GM12878 (cell line): ENCODE measurements at regions not wholly inside any gene's neighbourhood (a gene's known extent, or its start where the extent isn't known, plus 50 kb on each side); places are given as distances from the start of the nearest gene placed in this dataset.

Experiments used
- ATAC-seq: fragments of 200-7000 bp; cut with Tn5 transposase; 3 replicates; pipeline ENCODE4 v1.9.1; 2020; ENCODE audit warnings: mild to moderate bottlenecking, moderate library complexity
- BruUV-seq: library from RNA; stranded (reverse); fragments of 400-500 nt; replicated peaks from 2 replicates; lab custom pipeline; 2021; lab: Mats Ljungman, UMichigan
- CTCF ChIA-PET: fragments of 300-600 bp; sonication (Branson Sonifier 250); formaldehyde crosslinking; extraction: SDS; loops from one replicate; lab custom pipeline; 2021; ENCODE audit warnings: inconsistent platforms; lab: Yijun Ruan, JAX
- POLR2A ChIA-PET: fragments of 350-600 bp; formaldehyde crosslinking; extraction: SDS; loops from one replicate; lab custom pipeline; 2021; ENCODE audit warnings: inconsistent platforms; lab: Charles Lee
- RAD21 ChIA-PET: fragments of 300-600 bp; sonication (Branson Sonifier 250); formaldehyde crosslinking; loops from one replicate; lab custom pipeline; 2023; ENCODE audit warnings: antibody characterized with exemption; ENCODE audit not compliant: unreplicated experiment; lab: Charles Lee
- SMC1A ChIA-PET: fragments of 300-600 bp; sonication (Branson Sonifier 250); formaldehyde crosslinking; loops from one replicate; lab custom pipeline; 2023; ENCODE audit not compliant: unreplicated experiment, uncharacterized antibody; lab: Charles Lee
- DNase-seq: peaks from one replicate; pipeline ENCODE4 v3.0.0-alpha.2; 2011; ENCODE audit warnings: low read depth, low spot score
- FAIRE-seq: peaks from 3 replicates; lab custom pipeline; 2011; peaks lifted over from hg19 to GRCh38; lab: Jason Lieb, UNC
- H2AFZ ChIP-seq: 2 replicates; pipeline ENCODE4 v1.6.0; 2011; ENCODE audit warnings: low read depth, low read length, control low read depth; ENCODE audit not compliant: control insufficient read depth
- H3K27ac ChIP-seq: 2 replicates; pipeline ENCODE4 v1.5.1; 2011; ENCODE audit warnings: control low read depth; ENCODE audit not compliant: control insufficient read depth, insufficient read depth
- H3K27me3 ChIP-seq, 2 experiments: replicated peaks in 1 of 2; 2 replicates each; pipeline versions ENCODE4 v1.6.0 to v1.6.1; 2011; ENCODE audit warnings: low read length in 1 of 2; ENCODE audit not compliant: control insufficient read depth in 2 of 2, insufficient read depth in 2 of 2
- H3K36me3 ChIP-seq, 2 experiments: 2 replicates each; pipeline ENCODE4 v1.5.1; 2011; ENCODE audit warnings: low read length in 1 of 2; ENCODE audit not compliant: control insufficient read depth in 2 of 2, insufficient read depth in 2 of 2
- H3K4me1 ChIP-seq: 2 replicates; pipeline ENCODE4 v1.6.1; 2011; ENCODE audit warnings: mild to moderate bottlenecking, low read length, moderate library complexity, mixed read lengths; ENCODE audit not compliant: control insufficient read depth, insufficient read depth
- H3K4me2 ChIP-seq: 2 replicates; pipeline ENCODE4 v1.6.0; 2011; ENCODE audit warnings: control low read depth; ENCODE audit not compliant: control insufficient read depth, insufficient read depth
- H3K4me3 ChIP-seq: fragments of 200-600 bp; sonication (generic); 2 replicates; pipeline ENCODE4 v1.5.1; 2016
- H3K79me2 ChIP-seq: 2 replicates; pipeline ENCODE4 v1.6.0; 2011; ENCODE audit warnings: low read length; ENCODE audit not compliant: control insufficient read depth, insufficient read depth
- H3K9ac ChIP-seq: 2 replicates; pipeline ENCODE4 v1.8.0; 2011; ENCODE audit warnings: low read length, control low read depth, mixed read lengths; ENCODE audit not compliant: control insufficient read depth, insufficient read depth
- H3K9me3 ChIP-seq: replicated peaks from 3 replicates; pipeline ENCODE4 v1.5.1; 2011; ENCODE audit warnings: mild to moderate bottlenecking, low read length; ENCODE audit not compliant: control insufficient read depth, insufficient read depth
- H4K20me1 ChIP-seq: 2 replicates; pipeline ENCODE4 v1.6.0; 2011; ENCODE audit not compliant: control insufficient read depth, insufficient read depth
- FOS ChIP-seq: IDR thresholded peaks from 3 replicates; pipeline ENCODE4 v1.6.1; 2011; ENCODE audit warnings: borderline replicate concordance; ENCODE audit not compliant: insufficient read length; ENCODE audit errors: extremely low read depth
- FOXM1 ChIP-seq: IDR thresholded peaks from 2 replicates; pipeline ENCODE4 v1.6.1; 2012; ENCODE audit warnings: low read depth, mild to moderate bottlenecking, inconsistent platforms, low read length, moderate library complexity
- IKZF2 ChIP-seq, 2 experiments: fragments of 450-650 bp; IDR thresholded peaks; 2 replicates each; pipeline ENCODE4 v1.6.1; 2017; ENCODE audit warnings: mild to moderate bottlenecking in 2 of 2, moderate library complexity in 2 of 2
- MTA2 ChIP-seq: fragments of 450-650 bp; IDR thresholded peaks from 2 replicates; pipeline ENCODE4 v1.6.1; 2016; ENCODE audit warnings: low read depth, mild to moderate bottlenecking, moderate library complexity
- MTA3 ChIP-seq: IDR thresholded peaks from 2 replicates; pipeline ENCODE4 v1.6.1; 2012; ENCODE audit warnings: low read length, inconsistent platforms, borderline replicate concordance
- RCOR1 ChIP-seq: conservative IDR thresholded peaks from 2 replicates; pipeline ENCODE4 v1.6.1; 2012; ENCODE audit warnings: low read depth, low read length, improper control_type of control experiment
- WGBS: methylation state at CpG from one replicate; pipeline ENCODE4 v1.1.6; 2016; ENCODE audit warnings: low lambda C conversion rate; ENCODE audit not compliant: insufficient replicate concordance, insufficient coverage; ENCODE audit errors: missing lambda C conversion rate; 5-methylcytosine and 5-hydroxymethylcytosine counted together
- in situ Hi-C: fragments of 300-500 bp; cut with MboI; formaldehyde crosslinking; loops from 9 replicates; pipeline ENCODE4 v1.14.3; 2018; ENCODE audit warnings: mixed read lengths
- intact Hi-C: fragments of 100-400 bp; cut with micrococcal nuclease; formaldehyde crosslinking; loops from one replicate; pipeline ENCODE4 v1.14.2; 2022; ENCODE audit not compliant: unreplicated experiment
- TF ChIP-seq, protein P1 (sequence below): fragments of 450-650 bp; IDR thresholded peaks from 2 replicates; pipeline ENCODE4 v1.6.1; 2016; ENCODE audit warnings: mild to moderate bottlenecking
- TF ChIP-seq, protein P2 (sequence below): fragments of 450-650 bp; IDR thresholded peaks from 2 replicates; pipeline ENCODE4 v1.6.1; 2016; ENCODE audit warnings: mild to moderate bottlenecking, moderate library complexity, borderline replicate concordance
- TF ChIP-seq, protein P3 (sequence below): fragments of 450-650 bp; IDR thresholded peaks from 2 replicates; pipeline ENCODE4 v1.6.1; 2017; ENCODE audit warnings: mild to moderate bottlenecking, low read depth, inconsistent platforms; ENCODE audit not compliant: poor library complexity, severe bottlenecking
- TF ChIP-seq, protein P4 (sequence below): IDR thresholded peaks from 2 replicates; pipeline ENCODE4 v1.6.1; 2012; ENCODE audit warnings: low read depth, low read length, improper control_type of control experiment

DNA sequence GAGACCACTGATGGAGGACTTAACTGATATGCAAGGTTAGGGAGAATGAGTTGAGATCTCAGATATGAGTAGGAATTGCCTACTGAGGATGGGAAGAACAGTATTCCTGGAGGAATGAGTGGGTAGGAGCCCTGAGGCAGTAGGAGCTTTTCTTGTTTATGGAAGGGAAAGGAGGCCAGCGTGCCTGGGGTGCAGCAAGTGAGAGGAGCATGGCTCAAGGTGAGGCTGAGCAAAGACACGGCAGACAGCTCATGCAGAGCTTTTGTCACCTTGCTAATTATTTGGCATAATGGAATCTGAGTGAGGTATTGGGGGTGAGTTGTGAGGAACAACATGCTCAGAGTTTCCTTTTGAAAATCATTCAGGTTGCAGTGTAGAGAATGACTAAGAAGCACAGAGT lies 65.3 kb upstream of the IBSP start:
- H3K9me3 ChIP-seq, result no peaks in the 10 kb centered on the region
- H3K27ac ChIP-seq, result no peak overlapping the region
- TF ChIP-seq FOS (no peak), RCOR1 (no peak), MTA3 (no peak), FOXM1 (no peak), IKZF2 (IDR thresholded peaks at IDR 0.05) (no peak), MTA2 (no peak)
- TF ChIP-seq, protein P1, sequence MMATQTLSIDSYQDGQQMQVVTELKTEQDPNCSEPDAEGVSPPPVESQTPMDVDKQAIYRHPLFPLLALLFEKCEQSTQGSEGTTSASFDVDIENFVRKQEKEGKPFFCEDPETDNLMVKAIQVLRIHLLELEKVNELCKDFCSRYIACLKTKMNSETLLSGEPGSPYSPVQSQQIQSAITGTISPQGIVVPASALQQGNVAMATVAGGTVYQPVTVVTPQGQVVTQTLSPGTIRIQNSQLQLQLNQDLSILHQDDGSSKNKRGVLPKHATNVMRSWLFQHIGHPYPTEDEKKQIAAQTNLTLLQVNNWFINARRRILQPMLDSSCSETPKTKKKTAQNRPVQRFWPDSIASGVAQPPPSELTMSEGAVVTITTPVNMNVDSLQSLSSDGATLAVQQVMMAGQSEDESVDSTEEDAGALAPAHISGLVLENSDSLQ, result no peak
- TF ChIP-seq, protein P2, sequence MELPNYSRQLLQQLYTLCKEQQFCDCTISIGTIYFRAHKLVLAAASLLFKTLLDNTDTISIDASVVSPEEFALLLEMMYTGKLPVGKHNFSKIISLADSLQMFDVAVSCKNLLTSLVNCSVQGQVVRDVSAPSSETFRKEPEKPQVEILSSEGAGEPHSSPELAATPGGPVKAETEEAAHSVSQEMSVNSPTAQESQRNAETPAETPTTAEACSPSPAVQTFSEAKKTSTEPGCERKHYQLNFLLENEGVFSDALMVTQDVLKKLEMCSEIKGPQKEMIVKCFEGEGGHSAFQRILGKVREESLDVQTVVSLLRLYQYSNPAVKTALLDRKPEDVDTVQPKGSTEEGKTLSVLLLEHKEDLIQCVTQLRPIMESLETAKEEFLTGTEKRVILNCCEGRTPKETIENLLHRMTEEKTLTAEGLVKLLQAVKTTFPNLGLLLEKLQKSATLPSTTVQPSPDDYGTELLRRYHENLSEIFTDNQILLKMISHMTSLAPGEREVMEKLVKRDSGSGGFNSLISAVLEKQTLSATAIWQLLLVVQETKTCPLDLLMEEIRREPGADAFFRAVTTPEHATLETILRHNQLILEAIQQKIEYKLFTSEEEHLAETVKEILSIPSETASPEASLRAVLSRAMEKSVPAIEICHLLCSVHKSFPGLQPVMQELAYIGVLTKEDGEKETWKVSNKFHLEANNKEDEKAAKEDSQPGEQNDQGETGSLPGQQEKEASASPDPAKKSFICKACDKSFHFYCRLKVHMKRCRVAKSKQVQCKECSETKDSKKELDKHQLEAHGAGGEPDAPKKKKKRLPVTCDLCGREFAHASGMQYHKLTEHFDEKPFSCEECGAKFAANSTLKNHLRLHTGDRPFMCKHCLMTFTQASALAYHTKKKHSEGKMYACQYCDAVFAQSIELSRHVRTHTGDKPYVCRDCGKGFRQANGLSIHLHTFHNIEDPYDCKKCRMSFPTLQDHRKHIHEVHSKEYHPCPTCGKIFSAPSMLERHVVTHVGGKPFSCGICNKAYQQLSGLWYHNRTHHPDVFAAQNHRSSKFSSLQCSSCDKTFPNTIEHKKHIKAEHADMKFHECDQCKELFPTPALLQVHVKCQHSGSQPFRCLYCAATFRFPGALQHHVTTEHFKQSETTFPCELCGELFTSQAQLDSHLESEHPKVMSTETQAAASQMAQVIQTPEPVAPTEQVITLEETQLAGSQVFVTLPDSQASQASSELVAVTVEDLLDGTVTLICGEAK, result no peak
- TF ChIP-seq, protein P3, sequence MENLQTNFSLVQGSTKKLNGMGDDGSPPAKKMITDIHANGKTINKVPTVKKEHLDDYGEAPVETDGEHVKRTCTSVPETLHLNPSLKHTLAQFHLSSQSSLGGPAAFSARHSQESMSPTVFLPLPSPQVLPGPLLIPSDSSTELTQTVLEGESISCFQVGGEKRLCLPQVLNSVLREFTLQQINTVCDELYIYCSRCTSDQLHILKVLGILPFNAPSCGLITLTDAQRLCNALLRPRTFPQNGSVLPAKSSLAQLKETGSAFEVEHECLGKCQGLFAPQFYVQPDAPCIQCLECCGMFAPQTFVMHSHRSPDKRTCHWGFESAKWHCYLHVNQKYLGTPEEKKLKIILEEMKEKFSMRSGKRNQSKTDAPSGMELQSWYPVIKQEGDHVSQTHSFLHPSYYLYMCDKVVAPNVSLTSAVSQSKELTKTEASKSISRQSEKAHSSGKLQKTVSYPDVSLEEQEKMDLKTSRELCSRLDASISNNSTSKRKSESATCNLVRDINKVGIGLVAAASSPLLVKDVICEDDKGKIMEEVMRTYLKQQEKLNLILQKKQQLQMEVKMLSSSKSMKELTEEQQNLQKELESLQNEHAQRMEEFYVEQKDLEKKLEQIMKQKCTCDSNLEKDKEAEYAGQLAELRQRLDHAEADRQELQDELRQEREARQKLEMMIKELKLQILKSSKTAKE, result no peak
- TF ChIP-seq, protein P4, sequence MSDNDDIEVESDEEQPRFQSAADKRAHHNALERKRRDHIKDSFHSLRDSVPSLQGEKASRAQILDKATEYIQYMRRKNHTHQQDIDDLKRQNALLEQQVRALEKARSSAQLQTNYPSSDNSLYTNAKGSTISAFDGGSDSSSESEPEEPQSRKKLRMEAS, result no peak
- ChIA-PET POLR2A (no interaction called here), RAD21 (no interaction called here), SMC1A (no interaction called here), CTCF (no interaction called here)
- DNase-seq (no peak), FAIRE-seq (no peak), ATAC-seq (no peak)
- no peak overlapping the region for H3K4me2 ChIP-seq
- no peaks in the 10 kb centered on the region for H3K4me1 ChIP-seq
- in situ Hi-C loops (no loop called here), intact Hi-C loops (no loop called here)
- BruUV-seq, result no TSS peak
- H3K9ac ChIP-seq, result no peak overlapping the region
- H3K27me3 ChIP-seq, result no peaks in the 10 kb centered on the region
- no peaks in the 10 kb centered on the region for H3K79me2 ChIP-seq
- H4K20me1 ChIP-seq, result no peaks in the 10 kb centered on the region
- no peak overlapping the region for H3K4me3 ChIP-seq
- 33% methylated on average over 2 of the region's 2 CpGs for WGBS
- no peaks in the 10 kb centered on the region for H3K36me3 ChIP-seq
- no peak overlapping the region for H2AFZ ChIP-seq
